NCI-H2081 treated with DMSO at 0.1 percent for 48 hours (cell line): ENCODE measurements at regions not wholly inside any gene's neighbourhood (a gene's known extent, or its start where the extent isn't known, plus 50 kb on each side); places are given as distances from the start of the nearest gene placed in this dataset.

ENCODE experiments used
- DNase-seq: peaks from one replicate; lab custom pipeline; 2025; lab: John Stamatoyannopoulos, UW

GRCh38 chr10:90414926-90415325 lies 442.9 kb downstream of the HTR7 start:
- DNase-seq, result no peak

GRCh38 chr10:90417029-90417428 lies 440.8 kb downstream of the HTR7 start:
- no peak for DNase-seq

GRCh38 chr10:90417476-90418210 lies 440.2 kb downstream of the HTR7 start:
- DNase-seq, result no peak

GRCh38 chr10:90418869-90419652 lies 438.8 kb downstream of the HTR7 start:
- no peak for DNase-seq

- no peak for DNase-seq
Observed at GRCh38 chr10:90420637-90421318, 437.1 kb downstream of the HTR7 start.

- no peak for DNase-seq
Observed at GRCh38 chr10:90421874-90422273, 436.0 kb downstream of the HTR7 start.

GRCh38 chr10:90424730-90425129 lies 433.1 kb downstream of the HTR7 start:
- DNase-seq, result no peak

- DNase-seq, result no peak
Observed at GRCh38 chr10:90430186-90430585, 427.7 kb downstream of the HTR7 start.

GRCh38 chr10:90432866-90433265 lies 425.0 kb downstream of the HTR7 start:
- no peak for DNase-seq

- DNase-seq, result no peak
Observed at GRCh38 chr10:90435296-90435695, 422.5 kb downstream of the HTR7 start.

- no peak for DNase-seq
Observed at GRCh38 chr10:90437452-90437851, 420.4 kb downstream of the HTR7 start.

GRCh38 chr10:90440870-90441269 lies 417.0 kb downstream of the HTR7 start:
- no peak for DNase-seq

- no peak for DNase-seq
Observed at GRCh38 chr10:90443342-90443741, 414.5 kb downstream of the HTR7 start.

GRCh38 chr10:90447831-90448230 lies 410.0 kb downstream of the HTR7 start:
- no peak for DNase-seq

GRCh38 chr10:90450797-90451196 lies 407.0 kb downstream of the HTR7 start:
- DNase-seq, result no peak

GRCh38 chr10:90451283-90451682 lies 406.6 kb downstream of the HTR7 start:
- DNase-seq, result no peak

GRCh38 chr10:90458054-90458453 lies 399.8 kb downstream of the HTR7 start:
- no peak for DNase-seq

- no peak for DNase-seq
Observed at GRCh38 chr10:90458571-90458970, 399.3 kb downstream of the HTR7 start.

- no peak for DNase-seq
Observed at GRCh38 chr10:90461437-90462155, 396.2 kb downstream of the HTR7 start.

- DNase-seq, result no peak
Observed at GRCh38 chr10:90462749-90463470, 394.9 kb downstream of the HTR7 start.

- no peak for DNase-seq
Observed at GRCh38 chr10:90464329-90464728, 393.5 kb downstream of the HTR7 start.

GRCh38 chr10:90470966-90471365 lies 386.9 kb downstream of the HTR7 start:
- no peak for DNase-seq
